Urinary bladder (tissue), 3 donors: ENCODE measurements at regions not wholly inside any gene's neighbourhood (a gene's known extent, or its start where the extent isn't known, plus 50 kb on each side); places are given as distances from the start of the nearest gene placed in this dataset.

Experiments used
- DNase-seq: peaks from one replicate; pipeline ENCODE4 v3.0.0-alpha.2; 2015; ENCODE audit errors: extremely low spot score
- H3K27ac ChIP-seq: one replicate; pipeline ENCODE4 v1.5.1; 2013; ENCODE audit warnings: low read depth, mild to moderate bottlenecking, moderate library complexity
- H3K36me3 ChIP-seq: one replicate; pipeline ENCODE4 v1.6.1; 2013; ENCODE audit warnings: mild to moderate bottlenecking, moderate library complexity; ENCODE audit not compliant: insufficient read depth
- H3K4me1 ChIP-seq: one replicate; pipeline ENCODE4 v1.6.1; 2013; ENCODE audit warnings: mild to moderate bottlenecking, moderate library complexity; ENCODE audit not compliant: insufficient read depth
- H3K4me3 ChIP-seq: one replicate; pipeline ENCODE4 v1.5.1; 2013; ENCODE audit warnings: low read depth, low read length
- WGBS: extraction: QIAGEN DNeasy Blood & Tissue Kit; methylation state at CpG from one replicate; pipeline ENCODE4 v1.1.7; 2013; 5-methylcytosine and 5-hydroxymethylcytosine counted together
- donor health status: healthy with polysubstance abuse.
- donor health status: healthy.

- 81% methylated on average over 1 of the region's 1 CpG for WGBS
- Histone ChIP-seq H3K27ac (no peak overlapping the region), H3K4me3 (no peak overlapping the region), H3K4me1 (no peaks in the 10 kb centered on the region), H3K36me3 (no peaks in the 10 kb centered on the region)
- no peak for DNase-seq
These were observed 66.2 kb upstream of the LHX8 start for GRCh38 chr1:75067975-75068374.

GRCh38 chr1:75074831-75075395 lies 59.3 kb upstream of the LHX8 start:
- Histone ChIP-seq H3K36me3 (no peaks in the 10 kb centered on the region), H3K4me1 (no peaks in the 10 kb centered on the region), H3K4me3 (no peak overlapping the region), H3K27ac (no peak overlapping the region)
- no peak for DNase-seq
- 7% methylated on average over 4 of the region's 4 CpGs for WGBS

- Histone ChIP-seq H3K36me3 (no peaks in the 10 kb centered on the region), H3K4me1 (no peaks in the 10 kb centered on the region), H3K4me3 (no peak overlapping the region), H3K27ac (no peak overlapping the region)
- DNase-seq, result no peak
- WGBS, result 29% methylated on average over 4 of the region's 4 CpGs
These were observed 54.5 kb upstream of the LHX8 start for GRCh38 chr1:75079538-75080290.

- Histone ChIP-seq H3K36me3 (no peaks in the 10 kb centered on the region), H3K4me1 (no peaks in the 10 kb centered on the region), H3K4me3 (no peak overlapping the region), H3K27ac (no peak overlapping the region)
- WGBS, result 18% methylated on average over 1 of the region's 1 CpG
- DNase-seq, result no peak
These were observed 51.0 kb upstream of the LHX8 start for GRCh38 chr1:75083223-75083622.

- no peak for DNase-seq
- Histone ChIP-seq H3K4me1 (no peaks in the 10 kb centered on the region), H3K4me3 (no peak overlapping the region), H3K36me3 (no peaks in the 10 kb centered on the region), H3K27ac (no peak overlapping the region)
- WGBS, result 60% methylated on average over 4 of the region's 4 CpGs
These were observed 50.2 kb upstream of the LHX8 start for GRCh38 chr1:75083848-75084514.
